OCI-LY1 (cell line): ENCODE measurements at regions not wholly inside any gene's neighbourhood (a gene's known extent, or its start where the extent isn't known, plus 50 kb on each side); places are given as distances from the start of the nearest gene placed in this dataset.

ENCODE experiments used
- H2AFZ ChIP-seq: fragments of 200-600 bp; sonication (generic), shearing (Covaris generic); 2 replicates; pipeline ENCODE4 v1.6.0; 2014; ENCODE audit warnings: antibody characterized with exemption, mild to moderate bottlenecking, low read length
- H3F3A ChIP-seq: fragments of 200-600 bp; sonication (generic), shearing (Covaris generic); 2 replicates; pipeline ENCODE4 v1.6.0; 2014; ENCODE audit warnings: mild to moderate bottlenecking, antibody characterized with exemption, low read length, moderate library complexity; ENCODE audit not compliant: insufficient read depth
- H3K27ac ChIP-seq: fragments of 200-600 bp; sonication (generic); 2 replicates; pipeline ENCODE4 v1.5.1; 2014; ENCODE audit warnings: low read length, mixed run types, mild to moderate bottlenecking, low read depth; ENCODE audit not compliant: poor library complexity, severe bottlenecking
- H3K27me3 ChIP-seq: fragments of 200-600 bp; sonication (generic); 2 replicates; pipeline ENCODE4 v1.6.0; 2014; ENCODE audit warnings: antibody characterized with exemption, mild to moderate bottlenecking, low read length, moderate library complexity; ENCODE audit not compliant: insufficient read depth
- H3K36me3 ChIP-seq: fragments of 200-600 bp; sonication (generic); 2 replicates; pipeline ENCODE4 v1.6.1; 2014; ENCODE audit warnings: mild to moderate bottlenecking, antibody characterized with exemption, low read length, moderate library complexity, mixed read lengths; ENCODE audit not compliant: insufficient read depth
- H3K4me1 ChIP-seq: fragments of 200-600 bp; sonication (generic); 2 replicates; pipeline ENCODE4 v1.5.1; 2014; ENCODE audit warnings: mild to moderate bottlenecking, low read length, moderate library complexity; ENCODE audit not compliant: insufficient read depth, severe bottlenecking
- H3K4me2 ChIP-seq: fragments of 200-600 bp; sonication (generic), shearing (Covaris generic); 2 replicates; pipeline ENCODE4 v1.6.1; 2014; ENCODE audit warnings: low read length
- H3K4me3 ChIP-seq: fragments of 200-600 bp; sonication (generic); 2 replicates; pipeline ENCODE4 v1.5.1; 2014; ENCODE audit warnings: low read length, low read depth, mild to moderate bottlenecking, mixed read lengths; ENCODE audit not compliant: poor library complexity, severe bottlenecking
- H3K79me2 ChIP-seq: fragments of 200-600 bp; shearing (Covaris generic); 2 replicates; pipeline ENCODE4 v1.6.1; 2016; ENCODE audit warnings: mixed run types, low read length, mixed read lengths; ENCODE audit not compliant: insufficient read depth
- H3K9ac ChIP-seq: fragments of 200-600 bp; sonication (generic), shearing (Covaris generic); 2 replicates; pipeline ENCODE4 v1.6.1; 2014; ENCODE audit warnings: mild to moderate bottlenecking, low read length, mixed read lengths
- H3K9me2 ChIP-seq: fragments of 200-600 bp; sonication (generic), shearing (Covaris generic); 2 replicates; pipeline ENCODE4 v1.6.1; 2014; ENCODE audit warnings: low read depth, mild to moderate bottlenecking, low read length, mixed read lengths
- H3K9me3 ChIP-seq: fragments of 200-600 bp; shearing (Covaris generic); 2 replicates; pipeline ENCODE4 v1.6.1; 2014; ENCODE audit warnings: low read length, mixed read lengths
- H4K20me1 ChIP-seq: fragments of 200-600 bp; sonication (generic), shearing (Covaris generic); 2 replicates; pipeline ENCODE4 v1.6.0; 2016; ENCODE audit warnings: mild to moderate bottlenecking, low read length; ENCODE audit not compliant: insufficient read depth
- EZH2 ChIP-seq: fragments of 200-600 bp; sonication (generic), shearing (Covaris generic); IDR thresholded peaks from 2 replicates; pipeline ENCODE4 v1.8.0; 2017; ENCODE audit warnings: borderline replicate concordance, mixed run types, mild to moderate bottlenecking, antibody characterized with exemption, low read length, moderate library complexity, mixed read lengths
- TF ChIP-seq, protein P1 (sequence below): fragments of 200-600 bp; sonication (generic), shearing (Covaris generic); IDR thresholded peaks from 2 replicates; pipeline ENCODE4 v1.5.1; 2017; ENCODE audit warnings: mild to moderate bottlenecking, antibody characterized with exemption, low read length, moderate library complexity, mixed read lengths

DNA sequence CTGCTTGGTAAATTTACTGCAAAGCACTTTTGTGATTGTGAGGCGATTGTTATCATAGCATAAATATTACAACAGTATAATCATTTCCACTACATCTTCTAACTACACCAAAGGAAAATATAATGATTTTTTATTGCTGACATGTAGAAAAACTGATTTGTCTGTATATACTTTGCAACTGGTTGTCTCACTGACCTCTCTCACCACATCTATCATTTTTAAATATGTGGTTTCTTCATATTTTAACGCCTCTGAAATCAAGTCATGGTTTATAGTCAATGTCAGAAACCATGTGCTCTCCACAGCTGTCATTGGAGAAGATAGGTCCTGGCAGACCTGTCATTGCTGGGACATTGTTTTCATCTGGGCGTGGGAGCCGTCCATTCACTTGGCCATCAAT is 315.4 kb upstream of the KLF6 start:
- Histone ChIP-seq H3K4me3 (no peak overlapping the region), H3K4me1 (no peaks in the 10 kb centered on the region), H3F3A (no peaks in the 10 kb centered on the region), H3K27ac (no peak overlapping the region), H3K27me3 (no peaks in the 10 kb centered on the region), H3K79me2 (no peaks in the 10 kb centered on the region), H3K4me2 (no peak overlapping the region), H4K20me1 (no peaks in the 10 kb centered on the region), H3K9me2 (no peaks in the 10 kb centered on the region), H3K9me3 (no peaks in the 10 kb centered on the region), H3K36me3 (no peaks in the 10 kb centered on the region), H2AFZ (no peak overlapping the region), H3K9ac (no peak overlapping the region)
- TF ChIP-seq, protein P1, sequence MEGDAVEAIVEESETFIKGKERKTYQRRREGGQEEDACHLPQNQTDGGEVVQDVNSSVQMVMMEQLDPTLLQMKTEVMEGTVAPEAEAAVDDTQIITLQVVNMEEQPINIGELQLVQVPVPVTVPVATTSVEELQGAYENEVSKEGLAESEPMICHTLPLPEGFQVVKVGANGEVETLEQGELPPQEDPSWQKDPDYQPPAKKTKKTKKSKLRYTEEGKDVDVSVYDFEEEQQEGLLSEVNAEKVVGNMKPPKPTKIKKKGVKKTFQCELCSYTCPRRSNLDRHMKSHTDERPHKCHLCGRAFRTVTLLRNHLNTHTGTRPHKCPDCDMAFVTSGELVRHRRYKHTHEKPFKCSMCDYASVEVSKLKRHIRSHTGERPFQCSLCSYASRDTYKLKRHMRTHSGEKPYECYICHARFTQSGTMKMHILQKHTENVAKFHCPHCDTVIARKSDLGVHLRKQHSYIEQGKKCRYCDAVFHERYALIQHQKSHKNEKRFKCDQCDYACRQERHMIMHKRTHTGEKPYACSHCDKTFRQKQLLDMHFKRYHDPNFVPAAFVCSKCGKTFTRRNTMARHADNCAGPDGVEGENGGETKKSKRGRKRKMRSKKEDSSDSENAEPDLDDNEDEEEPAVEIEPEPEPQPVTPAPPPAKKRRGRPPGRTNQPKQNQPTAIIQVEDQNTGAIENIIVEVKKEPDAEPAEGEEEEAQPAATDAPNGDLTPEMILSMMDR = no peak
- no peak for TF ChIP-seq EZH2

DNA sequence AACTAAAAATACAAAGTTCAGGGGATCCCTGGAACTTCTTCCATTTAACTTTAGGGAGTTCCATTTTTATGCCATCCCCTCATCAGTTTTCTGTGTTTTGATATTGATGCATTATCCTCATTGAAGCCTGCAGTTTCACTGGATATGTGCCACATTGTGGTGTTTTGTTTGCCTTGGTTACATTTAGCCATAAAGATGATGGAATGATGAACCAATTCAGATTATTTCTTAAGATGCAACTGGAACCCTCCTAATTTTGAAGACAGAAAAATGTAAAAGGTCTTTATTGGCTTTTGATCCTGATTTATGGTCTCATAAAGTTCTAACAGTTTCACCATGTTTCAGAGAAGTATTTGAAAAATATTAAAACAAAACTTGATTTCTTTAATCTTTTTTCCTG is 314.2 kb upstream of the KLF6 start:
- no peak overlapping the region for H2AFZ ChIP-seq
- TF ChIP-seq, protein P1 = no peak
- TF ChIP-seq EZH2 = no peak
- no peaks in the 10 kb centered on the region for H3F3A ChIP-seq
- H3K27ac ChIP-seq = no peak overlapping the region
- H4K20me1 ChIP-seq = no peaks in the 10 kb centered on the region
- no peaks in the 10 kb centered on the region for H3K27me3 ChIP-seq
- no peaks in the 10 kb centered on the region for H3K79me2 ChIP-seq
- H3K36me3 ChIP-seq = no peaks in the 10 kb centered on the region
- H3K4me1 ChIP-seq = no peaks in the 10 kb centered on the region
- H3K9ac ChIP-seq = no peak overlapping the region
- no peaks in the 10 kb centered on the region for H3K9me3 ChIP-seq
- H3K4me2 ChIP-seq = no peak overlapping the region
- no peak overlapping the region for H3K4me3 ChIP-seq
- no peaks in the 10 kb centered on the region for H3K9me2 ChIP-seq

DNA sequence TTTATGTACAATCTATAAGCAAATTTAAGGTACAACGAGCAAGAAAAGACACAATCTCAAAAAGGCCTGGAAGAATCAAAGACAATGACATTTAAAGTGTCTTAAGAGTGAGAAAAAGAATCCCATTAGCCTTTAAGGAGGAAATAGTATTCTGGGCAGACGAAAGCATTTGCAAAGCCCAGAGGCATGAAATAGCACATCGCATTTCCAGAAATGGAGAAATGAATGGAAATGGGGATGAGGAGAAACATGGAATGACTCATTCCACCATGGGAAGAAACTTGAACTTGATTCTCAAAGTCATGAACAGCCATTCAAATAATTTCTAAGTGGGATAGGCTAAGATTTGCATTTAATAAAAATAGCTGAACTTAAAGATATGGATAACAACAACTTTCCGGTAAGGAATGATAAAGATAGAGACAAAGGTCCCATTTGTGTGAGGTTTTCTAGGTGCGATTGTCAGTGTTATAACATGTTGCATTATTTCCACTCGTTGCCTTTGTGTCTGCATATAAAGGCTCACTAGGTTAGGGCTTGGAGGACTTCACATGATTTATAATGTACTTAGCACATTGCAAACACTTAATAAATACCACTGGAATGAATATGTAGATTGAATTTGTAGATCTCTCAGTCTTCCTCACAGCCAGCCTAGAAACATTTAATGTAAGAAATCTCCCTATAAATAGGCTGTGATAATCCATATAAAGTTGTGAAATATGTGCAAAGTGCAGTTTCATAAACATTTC is 310.3 kb upstream of the KLF6 start:
- no peak overlapping the region for H3K4me2 ChIP-seq
- no peaks in the 10 kb centered on the region for H3K9me3 ChIP-seq
- H3K9ac ChIP-seq = no peak overlapping the region
- H3K4me1 ChIP-seq = no peaks in the 10 kb centered on the region
- no peaks in the 10 kb centered on the region for H3K79me2 ChIP-seq
- TF ChIP-seq, protein P1 = no peak
- TF ChIP-seq EZH2 = no peak
- no peaks in the 10 kb centered on the region for H3F3A ChIP-seq
- H3K4me3 ChIP-seq = no peak overlapping the region
- no peaks in the 10 kb centered on the region for H3K9me2 ChIP-seq
- H4K20me1 ChIP-seq = no peaks in the 10 kb centered on the region
- H2AFZ ChIP-seq = no peak overlapping the region
- no peak overlapping the region for H3K27ac ChIP-seq
- no peaks in the 10 kb centered on the region for H3K27me3 ChIP-seq
- H3K36me3 ChIP-seq = no peaks in the 10 kb centered on the region
